ENCODE measurements at regions not wholly inside any gene's neighbourhood (a gene's known extent, or its start where the extent isn't known, plus 50 kb on each side); places are given as distances from the start of the nearest gene placed in this dataset.
"Not testable (repeated sequence)": the region's sequence is repeated elsewhere in the genome, so short reads cannot be mapped to it uniquely, and the experiment has no call there.

DNA sequence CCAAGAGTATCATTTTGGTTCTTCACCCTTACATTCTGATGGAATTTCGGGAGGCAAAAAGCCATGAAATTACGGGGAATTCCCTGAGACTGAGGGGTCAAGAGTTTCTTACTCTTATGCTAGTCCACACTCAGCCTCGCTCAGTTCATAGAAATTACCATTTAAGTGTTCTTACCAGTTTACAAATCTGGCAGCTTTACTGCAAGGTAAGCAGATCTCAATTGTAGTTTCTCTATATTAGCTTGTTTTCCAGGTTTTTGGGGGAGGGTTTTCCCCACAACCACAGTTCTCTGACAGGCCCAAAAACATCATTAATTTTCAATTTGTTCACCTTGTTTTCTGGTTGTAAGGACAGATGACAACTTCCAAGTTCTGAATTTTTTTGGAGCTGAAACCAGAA is 1028.4 kb downstream of the FAM181B start:
- DNase-seq, result no peak

DNA sequence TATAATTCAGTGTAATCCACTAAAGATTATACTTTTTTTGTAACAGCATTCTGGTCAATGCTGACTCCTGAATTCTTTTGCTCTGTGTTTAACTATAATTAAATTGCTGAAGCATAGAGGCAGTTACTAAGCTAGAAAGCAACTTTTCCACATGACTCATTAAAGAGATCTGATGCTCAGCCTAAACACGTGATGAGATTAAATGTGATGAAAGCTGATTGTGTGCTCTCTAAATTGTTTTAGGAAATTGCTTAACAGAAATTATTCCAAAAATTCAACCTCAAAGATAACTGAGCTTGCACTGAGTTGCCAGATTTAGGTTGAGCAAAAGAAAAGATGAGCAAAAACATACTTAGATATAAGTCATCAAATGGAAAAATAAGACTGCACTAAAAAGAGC is 1033.6 kb downstream of the FAM181B start:
- DNase-seq, result no peak

DNA sequence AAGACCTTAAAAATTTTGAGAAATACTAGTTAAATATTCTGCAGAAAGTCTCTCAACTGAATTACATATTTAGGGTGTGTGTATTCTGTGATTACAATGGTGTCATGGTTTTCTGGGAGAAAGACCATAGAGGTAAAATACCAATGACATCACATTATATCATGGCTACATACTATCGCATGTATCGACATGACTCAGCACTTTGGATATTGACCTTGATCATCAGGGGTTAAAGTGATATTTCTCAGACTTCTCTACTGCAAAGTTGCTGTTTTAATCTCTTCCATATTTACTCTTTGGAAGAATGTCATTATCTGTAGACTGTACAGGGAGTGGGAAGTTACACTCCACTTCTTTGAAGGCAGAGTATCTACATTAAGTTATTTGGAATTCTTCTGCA is 1046.6 kb downstream of the FAM181B start:
- no peak for DNase-seq

DNA sequence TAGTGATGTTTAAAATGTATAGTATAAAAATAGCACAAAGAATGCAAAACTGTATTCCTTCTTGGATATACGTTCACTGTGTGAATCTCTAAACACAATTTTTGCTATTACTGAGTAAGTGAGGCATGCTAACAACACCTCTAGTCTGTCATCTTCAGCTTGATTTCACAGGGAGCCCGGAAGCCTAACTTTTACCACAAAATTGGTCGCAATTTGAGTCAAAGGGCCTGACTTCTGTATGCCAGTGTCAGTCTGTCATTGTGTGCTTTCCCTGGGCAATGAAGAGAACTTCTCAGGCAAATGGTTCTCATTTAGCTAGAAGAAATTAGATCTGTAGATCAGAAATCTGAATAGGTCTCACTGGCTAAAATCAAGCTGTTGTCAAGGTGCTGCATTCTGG is 1059.5 kb downstream of the FAM181B start:
- DNase-seq, result no peak

DNA sequence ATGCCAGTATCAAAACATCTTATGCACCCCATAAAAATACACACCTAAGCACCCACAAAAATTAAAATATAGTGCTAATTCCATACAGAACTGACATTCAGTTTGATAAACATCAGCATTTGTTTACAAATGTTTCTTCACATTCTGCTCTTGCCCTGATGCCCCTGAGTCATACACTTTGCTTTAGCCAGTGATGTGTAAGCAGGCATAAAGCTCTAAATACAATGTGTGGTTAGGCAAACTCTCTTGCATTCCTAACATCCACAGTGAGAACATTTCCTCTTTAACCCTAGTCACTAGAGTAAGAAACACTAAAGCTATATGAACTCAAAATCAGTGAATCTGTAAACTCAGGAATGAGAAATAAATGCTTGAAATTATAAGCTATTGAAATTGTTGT is 1060.7 kb downstream of the FAM181B start:
- DNase-seq, result no peak

DNA sequence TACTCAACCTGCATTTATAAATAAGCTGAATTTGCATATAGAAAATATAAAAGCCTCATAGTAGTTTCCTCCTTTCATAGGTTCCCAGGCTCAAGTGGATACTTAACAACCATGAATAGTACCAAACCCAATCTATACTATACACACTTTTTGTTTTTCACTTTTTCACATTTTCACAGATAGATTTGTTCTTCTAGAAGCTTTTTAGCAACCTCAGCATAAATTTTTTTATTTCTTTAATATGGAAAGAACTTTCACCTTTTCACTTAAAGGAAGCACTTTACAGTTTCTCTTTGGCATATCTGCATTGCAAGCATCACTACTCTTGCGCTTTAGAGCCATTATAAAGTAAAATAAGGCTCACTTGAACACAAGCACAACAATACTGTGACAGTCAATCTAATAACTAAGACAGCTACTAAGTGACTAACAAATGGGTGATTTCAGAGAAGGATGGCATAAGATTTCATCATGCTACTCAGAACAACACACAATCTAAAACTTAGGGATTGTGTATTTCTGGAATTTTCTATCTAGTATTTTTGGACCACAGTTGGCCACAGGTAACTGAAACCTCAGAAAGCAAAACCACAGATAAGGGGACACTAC is 1063.6 kb downstream of the FAM181B start:
- DNase-seq, result no peak

DNA sequence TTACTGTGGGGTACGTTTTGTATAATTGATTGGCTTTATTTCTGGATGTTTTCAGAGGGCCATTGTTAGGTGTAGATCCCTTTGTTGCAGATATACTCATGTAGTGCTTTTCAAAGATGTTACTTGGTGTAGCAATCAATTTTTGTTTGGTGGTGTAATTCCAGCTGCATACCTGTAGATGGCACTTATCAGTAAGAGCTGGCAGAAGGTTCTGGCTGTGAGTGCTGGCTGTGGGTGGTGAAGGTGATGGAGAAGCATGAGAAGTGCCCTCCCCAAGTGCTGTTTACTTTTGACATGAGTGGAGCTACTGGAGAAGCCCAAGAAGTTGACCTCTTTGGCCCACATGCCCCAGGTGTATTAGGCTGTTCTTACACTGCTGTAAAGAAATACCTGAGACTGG is 1074.9 kb downstream of the FAM181B start:
- DNase-seq, result peak; percentile 5

DNA sequence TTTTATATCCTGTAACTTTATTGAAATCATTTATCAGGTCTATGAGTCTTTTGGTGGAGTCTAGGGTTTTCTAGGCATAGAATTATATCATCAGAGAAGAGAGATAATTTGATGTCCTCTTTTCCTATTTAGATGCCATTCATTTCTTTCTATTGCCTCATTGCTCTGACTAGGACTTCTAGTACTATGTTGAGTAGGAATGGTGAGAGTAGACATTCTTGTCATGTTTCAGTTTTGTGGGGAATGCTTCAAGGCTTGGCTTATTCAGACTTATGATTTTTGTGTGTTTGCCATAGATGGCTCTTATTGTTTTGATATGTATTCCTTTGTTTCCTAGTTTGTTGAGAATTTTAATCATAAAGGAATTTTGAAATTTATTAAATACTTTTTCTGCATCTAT is 1078.3 kb downstream of the FAM181B start:
- no peak for DNase-seq

DNA sequence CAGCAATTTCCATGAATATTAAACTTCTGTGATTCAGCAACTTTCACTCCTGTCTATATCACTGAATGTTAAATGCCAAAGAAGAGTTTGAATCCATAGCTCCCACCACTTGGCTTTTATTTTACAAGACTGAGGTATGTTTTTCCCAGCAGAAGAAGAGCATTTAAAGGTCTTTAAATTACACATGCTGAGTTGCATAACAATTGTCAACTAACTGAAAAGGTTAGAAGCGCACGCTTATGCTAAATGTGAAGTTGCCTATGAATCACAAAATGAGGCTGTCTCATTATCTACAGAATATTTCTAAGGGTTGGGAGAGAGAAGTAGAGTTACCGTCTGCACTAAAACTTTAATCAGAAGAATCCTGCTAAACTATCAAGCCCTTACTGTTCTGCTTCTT is 1086.3 kb downstream of the FAM181B start:
- DNase-seq, result no peak

DNA sequence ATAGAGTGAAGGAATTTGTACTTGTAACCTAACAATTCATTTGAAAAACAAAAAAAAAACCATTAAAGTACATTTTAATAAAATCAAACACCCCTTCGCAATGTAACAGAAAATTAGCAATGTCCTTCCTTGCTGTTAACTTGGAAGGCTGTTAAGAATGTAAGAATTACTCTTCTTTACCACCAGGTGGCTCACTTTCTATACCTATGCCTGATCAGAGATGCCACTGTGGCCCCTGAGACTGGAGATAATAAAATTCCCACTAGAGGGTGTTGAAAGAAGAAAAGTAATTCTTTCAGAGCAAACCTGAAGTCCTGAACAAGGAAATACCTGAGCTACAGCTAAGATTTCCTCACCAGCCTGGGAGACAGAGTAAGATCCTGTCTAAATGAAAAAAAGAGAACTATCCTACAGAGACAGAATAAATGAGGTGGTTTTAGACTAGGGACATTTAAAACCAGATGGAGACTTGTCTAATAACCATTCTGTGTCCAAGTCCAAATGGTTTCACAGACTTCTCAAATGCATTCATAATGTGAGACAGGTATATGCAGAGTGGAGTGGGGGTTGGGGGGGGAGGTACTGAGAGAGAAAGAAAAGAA is 1089.3 kb downstream of the FAM181B start:
- peak; percentile 42 for DNase-seq

DNA sequence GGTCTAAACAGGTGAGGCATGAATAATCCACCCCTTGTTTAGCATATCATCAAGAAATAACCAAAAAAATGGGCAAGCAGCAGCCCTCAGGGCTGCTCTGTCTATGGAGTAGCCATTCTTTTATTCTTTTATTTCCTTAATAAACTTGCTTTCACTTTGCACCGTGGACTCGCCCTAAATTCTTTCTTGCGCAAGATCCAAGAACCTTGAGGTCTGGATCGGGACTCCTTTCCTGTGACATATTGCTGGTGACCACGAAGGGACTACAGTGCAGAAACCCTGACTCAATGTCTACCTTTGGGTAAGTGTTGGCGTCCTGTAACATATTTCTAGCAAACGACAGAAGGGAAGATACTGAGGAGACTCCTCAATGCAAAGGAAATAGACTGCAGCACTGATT is 1099.2 kb downstream of the FAM181B start:
- no peak for DNase-seq

DNA sequence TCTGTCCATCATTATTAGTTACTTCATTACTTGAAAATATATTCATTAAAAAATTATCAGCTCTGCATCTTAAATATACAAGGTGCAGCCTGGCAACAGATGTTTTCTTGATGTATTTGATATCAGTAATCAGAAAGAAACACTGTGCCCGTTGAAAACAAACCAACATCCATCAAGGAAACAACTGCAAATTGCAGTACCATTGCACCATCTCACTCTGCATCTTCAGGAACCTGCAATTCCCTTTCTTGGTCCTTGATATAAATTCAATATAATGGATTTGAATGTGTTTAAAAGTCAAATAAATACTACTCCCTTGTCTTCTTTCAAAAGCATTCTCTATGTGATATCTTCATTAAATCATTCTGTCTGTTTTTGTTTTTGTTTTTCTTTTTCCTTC is 1131.2 kb downstream of the FAM181B start:
- no peak for DNase-seq

DNA sequence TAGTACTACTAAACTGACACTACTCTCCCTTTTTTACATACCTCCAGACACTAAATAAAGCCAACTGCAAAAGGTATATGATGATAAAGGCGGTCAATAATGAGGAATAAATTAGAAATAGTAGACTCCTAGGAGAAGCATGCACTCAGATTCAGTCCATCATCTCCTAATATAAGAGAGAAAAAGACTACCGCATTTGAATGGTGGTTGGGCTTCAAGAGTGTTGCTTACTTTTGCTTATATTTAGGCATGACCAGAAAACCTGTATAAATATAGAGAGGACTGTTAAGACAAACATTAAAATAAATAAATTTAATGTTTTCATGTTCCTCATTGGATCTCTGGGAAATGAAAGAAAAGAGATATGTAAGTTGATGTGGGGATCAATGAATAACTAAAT is 1137.0 kb downstream of the FAM181B start:
- no peak for DNase-seq

DNA sequence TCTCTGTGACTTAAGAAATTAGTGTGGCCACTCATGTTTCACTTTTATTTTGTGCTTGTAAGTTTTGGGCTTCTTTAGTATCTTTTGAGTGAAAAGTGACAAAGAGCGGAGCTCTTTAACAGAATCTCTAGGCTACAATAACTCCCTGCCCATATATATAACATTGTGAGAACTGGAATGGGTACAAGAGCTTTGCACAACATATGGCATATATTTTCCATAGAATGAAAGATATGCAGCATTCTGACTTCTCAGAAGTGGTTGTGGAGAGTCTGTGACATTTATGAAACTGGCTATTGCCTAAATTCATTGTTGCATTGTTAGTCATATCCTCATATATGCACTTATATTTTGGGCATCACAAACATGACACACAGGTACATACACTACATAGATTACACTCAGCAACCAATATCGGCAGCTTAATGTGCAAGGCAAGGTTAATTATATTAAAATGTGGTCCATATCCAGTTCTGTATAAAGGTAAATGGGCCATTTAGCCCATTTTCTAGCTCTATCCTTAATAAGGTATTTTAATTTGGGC is 1148.2 kb downstream of the FAM181B start:
- DNase-seq, result no peak

DNA sequence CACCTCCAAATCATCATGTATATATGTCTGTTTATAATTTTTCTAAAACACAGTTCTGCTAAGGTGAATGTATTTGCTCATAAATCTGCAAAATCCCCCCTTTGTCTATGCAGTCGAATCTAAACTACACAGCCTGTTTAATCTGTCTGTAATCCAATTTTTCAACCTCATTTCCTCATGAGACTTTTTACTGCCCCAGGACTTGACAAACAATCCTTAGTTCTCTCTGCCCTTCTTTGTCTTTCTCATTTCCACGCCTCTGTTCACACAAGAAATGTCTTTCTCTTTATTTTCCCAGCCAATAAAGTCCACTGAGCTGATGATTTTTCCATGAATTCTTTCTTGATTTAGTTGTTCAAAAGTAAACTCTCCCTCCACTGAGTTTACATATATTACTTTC is 1154.3 kb downstream of the FAM181B start:
- DNase-seq, result no peak

DNA sequence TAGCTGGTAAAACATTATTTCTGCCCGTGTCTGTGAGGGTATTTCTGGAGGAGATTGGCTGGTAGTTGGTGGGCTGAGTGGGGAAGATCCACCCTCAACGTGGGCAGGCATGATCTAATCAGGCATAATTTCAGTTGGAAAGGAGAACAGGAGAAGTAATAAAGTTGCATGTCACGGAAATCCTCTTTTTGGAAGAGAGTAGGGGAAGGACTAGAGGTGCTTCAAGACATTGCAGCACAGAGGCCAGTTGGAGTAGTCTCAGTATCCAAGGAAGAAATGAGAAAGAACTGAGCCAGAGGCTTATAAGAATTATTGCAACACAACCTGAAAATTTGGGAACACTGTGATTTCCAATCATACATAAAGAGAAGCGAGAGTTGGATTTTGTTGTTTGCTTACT is 1155.1 kb downstream of the FAM181B start:
- no peak for DNase-seq

DNA sequence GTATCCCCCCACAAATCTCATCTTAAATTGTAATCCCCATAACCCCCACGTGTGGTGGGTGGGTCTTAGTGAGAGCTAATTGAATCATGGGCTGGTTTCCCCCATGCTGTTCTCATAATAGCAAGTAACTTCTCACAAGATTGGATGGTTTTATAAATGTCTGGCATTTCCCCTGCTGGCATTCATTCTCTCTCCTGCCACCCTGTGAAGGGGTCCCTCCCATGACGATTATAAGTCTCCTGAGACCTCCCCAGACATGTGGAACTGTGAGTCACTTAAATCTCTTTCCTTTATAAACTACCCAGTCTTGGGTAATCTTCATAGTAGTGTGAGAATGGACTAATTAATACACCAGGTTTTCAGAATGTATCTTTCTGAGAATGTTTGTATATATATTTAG is 1159.4 kb downstream of the FAM181B start:
- DNase-seq, result no peak

DNA sequence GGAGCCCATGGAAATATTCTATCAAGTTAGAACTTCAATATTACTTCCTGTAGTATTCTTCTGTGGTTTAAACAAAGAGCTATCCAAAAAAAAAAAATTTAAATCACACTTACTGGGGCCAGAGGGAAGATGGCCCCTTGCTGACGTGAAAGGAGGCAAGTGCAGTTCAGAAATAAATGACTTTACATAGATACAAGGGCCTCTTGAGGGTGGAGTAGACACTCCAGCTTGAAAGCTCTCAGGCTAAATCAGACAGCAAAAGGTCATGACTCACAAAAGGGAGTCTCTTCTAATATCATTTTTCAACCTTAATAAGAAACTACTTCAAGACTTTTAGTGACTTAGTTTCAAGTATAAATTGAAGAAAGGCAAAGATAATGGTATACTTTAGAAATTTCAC is 1160.3 kb downstream of the FAM181B start:
- no peak for DNase-seq

DNA sequence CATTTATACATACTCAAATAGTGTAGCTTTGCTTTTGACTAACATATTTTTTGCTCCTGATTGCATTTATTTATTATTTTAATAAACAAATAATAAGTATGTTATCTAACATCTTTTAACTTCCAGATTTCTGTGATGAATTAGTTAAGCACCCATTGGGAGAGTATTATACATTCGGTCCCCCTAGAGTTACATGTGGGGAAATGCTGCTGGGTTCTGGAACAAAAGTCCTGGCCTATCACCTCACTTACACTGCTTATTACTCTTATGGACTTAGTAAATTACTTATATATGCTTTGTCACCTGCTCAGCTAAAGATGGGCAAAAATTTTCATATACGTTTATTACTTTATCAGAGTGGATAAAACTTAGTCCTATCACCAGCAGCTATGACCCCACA is 1163.0 kb downstream of the FAM181B start:
- no peak for DNase-seq

DNA sequence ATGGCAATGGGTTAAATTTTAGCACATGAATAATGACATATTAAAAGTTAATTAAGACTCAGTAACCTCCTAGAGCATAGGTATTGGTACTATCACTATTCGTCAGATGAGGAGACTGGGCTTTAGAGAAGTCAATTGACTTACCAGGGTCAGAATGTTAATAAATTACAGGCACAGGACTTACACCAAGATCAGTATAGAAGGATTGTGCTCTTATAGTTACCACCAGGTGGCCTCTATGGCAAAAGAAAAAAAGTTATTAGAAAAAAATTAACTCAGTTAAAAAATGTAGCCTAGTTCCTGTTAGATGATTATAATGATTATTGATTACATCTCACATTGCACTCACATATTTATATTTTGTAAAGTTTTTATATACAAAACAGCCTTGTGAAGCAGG is 1163.7 kb downstream of the FAM181B start:
- no peak for DNase-seq

DNA sequence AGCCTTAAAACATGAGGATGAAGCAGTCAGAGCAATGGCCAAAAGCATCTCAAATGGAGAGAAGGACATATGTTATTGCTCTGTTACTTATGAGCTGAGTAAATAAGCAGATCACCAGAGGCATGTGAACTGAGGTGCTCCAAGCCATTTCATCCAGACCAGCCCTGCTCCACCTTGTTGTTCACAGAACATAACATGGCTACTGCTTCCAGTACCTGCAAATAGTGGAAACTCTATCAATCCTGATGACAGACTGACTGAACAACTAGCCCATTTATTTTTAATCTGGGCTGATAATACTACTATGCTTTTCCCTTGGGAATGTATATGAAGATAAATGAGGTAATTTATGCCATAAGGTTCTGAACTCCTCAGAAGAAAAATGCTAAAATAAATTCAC is 1164.7 kb downstream of the FAM181B start:
- no peak for DNase-seq

DNA sequence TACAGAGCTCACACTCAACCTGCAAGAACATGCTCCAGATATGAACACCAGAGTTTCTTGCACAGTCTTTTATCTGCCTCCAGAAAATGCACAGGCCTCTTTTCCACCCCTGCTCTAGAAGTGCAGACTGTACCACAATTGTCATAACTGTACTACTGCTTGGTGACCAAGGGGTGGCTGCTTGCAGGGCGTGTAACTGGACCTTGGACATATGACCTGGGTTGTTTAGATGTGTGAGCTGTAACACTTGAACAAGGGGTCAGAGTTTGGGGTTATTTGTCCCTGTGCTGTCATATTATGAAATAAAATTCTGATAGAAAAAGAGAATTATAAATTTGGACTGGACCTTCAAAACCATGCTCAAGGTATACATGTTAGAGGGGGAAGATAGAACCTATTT is 1185.5 kb downstream of the FAM181B start:
- DNase-seq, result no peak

DNA sequence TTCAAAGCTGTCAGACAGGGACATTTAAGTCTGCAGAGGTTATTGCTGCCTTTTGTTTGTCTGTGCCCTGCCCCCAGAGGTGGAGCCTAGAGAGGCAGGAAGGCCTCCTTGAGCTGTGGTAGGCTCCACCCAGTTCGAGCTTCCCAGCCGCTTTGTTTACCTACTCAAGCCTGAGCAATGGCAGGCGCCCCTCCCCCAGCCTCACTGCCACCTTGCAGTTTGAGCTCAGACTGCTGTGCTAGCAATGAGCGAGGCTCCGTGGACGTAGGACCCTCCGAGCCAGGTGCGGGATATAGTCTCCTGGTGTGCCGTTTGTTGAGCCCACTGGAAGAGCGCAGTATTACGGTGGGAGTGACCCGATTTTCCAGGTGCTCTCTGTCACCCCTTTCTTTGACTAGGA is 1193.9 kb downstream of the FAM181B start:
- DNase-seq, result not testable (repeated sequence)

DNA sequence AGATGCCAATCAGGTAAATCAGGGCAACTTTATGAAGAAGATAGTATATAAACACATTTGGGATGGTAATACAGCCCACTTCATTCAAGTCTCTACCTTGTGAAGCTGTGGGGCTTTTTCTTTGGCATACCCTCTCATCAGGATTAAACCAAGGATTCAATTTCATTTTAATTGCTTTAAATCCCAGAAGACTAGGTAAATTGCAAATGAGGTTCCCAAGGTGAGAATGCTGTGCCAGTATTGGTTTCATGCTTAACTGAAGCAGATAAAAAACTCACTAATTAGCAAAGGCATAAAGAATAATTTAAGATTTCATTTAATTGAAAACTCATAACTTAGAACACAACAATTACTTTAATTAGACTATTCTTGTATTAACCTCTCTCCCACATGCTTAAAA is 1218.1 kb downstream of the FAM181B start:
- DNase-seq, result no peak

DNA sequence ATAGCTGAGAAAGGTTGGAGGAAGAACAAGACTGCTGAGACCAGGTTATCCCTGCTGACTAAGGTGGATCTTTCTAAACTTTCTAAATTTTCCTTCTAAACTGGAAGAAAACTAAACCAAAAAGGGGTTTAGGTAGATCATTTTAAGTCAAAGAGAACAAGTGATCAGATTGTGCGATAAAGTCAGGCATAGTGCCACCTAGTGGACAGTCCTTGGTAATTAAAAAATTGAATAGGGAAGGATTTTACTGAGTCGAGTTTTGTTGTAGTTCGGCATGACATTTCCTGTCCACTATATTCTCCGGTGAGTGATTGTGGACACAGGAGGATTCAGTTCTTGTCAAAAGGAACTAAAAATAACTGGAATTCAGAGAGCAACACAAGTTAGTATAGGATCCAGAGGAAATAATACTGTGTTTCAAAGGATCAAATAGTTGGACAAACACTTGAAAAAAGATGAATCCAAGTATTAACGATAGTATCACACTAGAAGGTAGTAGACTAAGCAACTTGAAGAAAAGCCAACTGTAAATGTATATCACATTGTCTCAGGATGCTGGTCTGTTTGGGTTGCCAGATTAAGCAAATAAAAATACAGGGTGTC is 1236.4 kb downstream of the FAM181B start:
- peak; percentile 7 for DNase-seq
